Dedifferentiated amniotic fluid mesenchymal stem cell (primary cell): ENCODE measurements at regions not wholly inside any gene's neighbourhood (a gene's known extent, or its start where the extent isn't known, plus 50 kb on each side); places are given as distances from the start of the nearest gene placed in this dataset.
"Not testable (repeated sequence)": the region's sequence is repeated elsewhere in the genome, so short reads cannot be mapped to it uniquely, and the experiment has no call there.

ENCODE experiments used
- DNase-seq: peaks from one replicate; pipeline ENCODE4 v3.0.0-alpha.2; 2016; ENCODE audit errors: extremely low spot score

GRCh38 chr5:131107128-131107527, 57.9 kb downstream of the HINT1 start:
- no peak for DNase-seq

- DNase-seq = no peak
These were observed 60.8 kb downstream of the HINT1 start for GRCh38 chr5:131104169-131104808.

- DNase-seq = no peak
These were observed 68.0 kb downstream of the HINT1 start for GRCh38 chr5:131096774-131097710.

GRCh38 chr5:131095561-131095960, 69.5 kb downstream of the HINT1 start:
- not testable (repeated sequence) for DNase-seq

GRCh38 chr5:131084436-131084835, 80.6 kb downstream of the HINT1 start:
- DNase-seq = no peak

- no peak for DNase-seq
These were observed 83.1 kb downstream of the HINT1 start for GRCh38 chr5:131081913-131082488.

- DNase-seq = peak; percentile 26
These were observed 83.7 kb downstream of the HINT1 start for GRCh38 chr5:131081374-131081773.

GRCh38 chr5:131079232-131079631, 85.8 kb downstream of the HINT1 start:
- no peak for DNase-seq

- no peak for DNase-seq
These were observed 96.0 kb downstream of the HINT1 start for GRCh38 chr5:131068893-131069643.

GRCh38 chr5:131068076-131068475, 97.0 kb downstream of the HINT1 start:
- DNase-seq = no peak

GRCh38 chr5:131067636-131068035, 97.4 kb downstream of the HINT1 start:
- no peak for DNase-seq

- no peak for DNase-seq
These were observed 100.2 kb downstream of the HINT1 start for GRCh38 chr5:131064669-131065371.

- DNase-seq = no peak
These were observed 122.9 kb downstream of the HINT1 start for GRCh38 chr5:131042021-131042789.

- DNase-seq = no peak
These were observed 141.6 kb downstream of the HINT1 start for GRCh38 chr5:131023498-131023865.

- no peak for DNase-seq
These were observed 142.1 kb downstream of the HINT1 start for GRCh38 chr5:131022811-131023497.

- DNase-seq = no peak
These were observed 143.4 kb downstream of the HINT1 start for GRCh38 chr5:131021646-131022045.

- no peak for DNase-seq
These were observed 145.3 kb downstream of the HINT1 start for GRCh38 chr5:131019601-131020315.

- DNase-seq = no peak
These were observed 145.9 kb downstream of the HINT1 start for GRCh38 chr5:131019111-131019510.

- DNase-seq = no peak
These were observed 156.7 kb downstream of the HINT1 start for GRCh38 chr5:131008329-131008728.
